Fibroblast of lung (primary cell): ENCODE measurements at regions not wholly inside any gene's neighbourhood (a gene's known extent, or its start where the extent isn't known, plus 50 kb on each side); places are given as distances from the start of the nearest gene placed in this dataset.

Experiments
- EZH2 ChIP-seq: IDR thresholded peaks from 2 replicates; pipeline ENCODE4 v1.5.1; 2012; ENCODE audit warnings: low read length, control low read depth, mild to moderate bottlenecking; ENCODE audit errors: missing control alignments
- TF ChIP-seq, protein P1 (sequence below), 2 donors: IDR thresholded peaks in 1 of 2; conservative IDR thresholded peaks in 1 of 2; 1 replicate in 1 of 2; 2 replicates in 1 of 2; pipeline ENCODE4 v1.5.1; 2011 to 2012; ENCODE audit warnings: low read length in 2 of 2, control low read depth in 1 of 2, inconsistent platforms in 1 of 2, low read depth in 1 of 2, mild to moderate bottlenecking in 1 of 2

DNA sequence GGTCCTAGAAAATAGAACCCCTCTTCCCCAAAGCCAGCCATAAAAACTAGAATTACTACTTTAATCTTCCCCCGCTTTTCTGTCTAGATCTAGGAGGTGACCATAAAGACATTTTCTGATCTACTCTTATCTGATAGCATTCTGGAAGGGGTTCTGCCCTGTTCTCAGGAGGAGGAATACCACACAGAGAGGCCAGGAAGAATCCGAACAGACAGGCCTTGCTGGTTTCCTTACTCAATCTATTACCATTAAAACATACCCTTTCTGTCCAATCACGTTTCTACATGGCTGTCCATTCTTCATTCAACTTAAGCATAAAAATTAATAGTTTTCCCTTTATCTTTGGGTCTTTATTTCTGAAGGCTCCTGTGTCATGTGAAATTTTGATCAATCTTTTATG is 198.7 kb downstream of the GPAT3 start:
- TF ChIP-seq, protein P1, sequence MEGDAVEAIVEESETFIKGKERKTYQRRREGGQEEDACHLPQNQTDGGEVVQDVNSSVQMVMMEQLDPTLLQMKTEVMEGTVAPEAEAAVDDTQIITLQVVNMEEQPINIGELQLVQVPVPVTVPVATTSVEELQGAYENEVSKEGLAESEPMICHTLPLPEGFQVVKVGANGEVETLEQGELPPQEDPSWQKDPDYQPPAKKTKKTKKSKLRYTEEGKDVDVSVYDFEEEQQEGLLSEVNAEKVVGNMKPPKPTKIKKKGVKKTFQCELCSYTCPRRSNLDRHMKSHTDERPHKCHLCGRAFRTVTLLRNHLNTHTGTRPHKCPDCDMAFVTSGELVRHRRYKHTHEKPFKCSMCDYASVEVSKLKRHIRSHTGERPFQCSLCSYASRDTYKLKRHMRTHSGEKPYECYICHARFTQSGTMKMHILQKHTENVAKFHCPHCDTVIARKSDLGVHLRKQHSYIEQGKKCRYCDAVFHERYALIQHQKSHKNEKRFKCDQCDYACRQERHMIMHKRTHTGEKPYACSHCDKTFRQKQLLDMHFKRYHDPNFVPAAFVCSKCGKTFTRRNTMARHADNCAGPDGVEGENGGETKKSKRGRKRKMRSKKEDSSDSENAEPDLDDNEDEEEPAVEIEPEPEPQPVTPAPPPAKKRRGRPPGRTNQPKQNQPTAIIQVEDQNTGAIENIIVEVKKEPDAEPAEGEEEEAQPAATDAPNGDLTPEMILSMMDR (conservative IDR thresholded peaks at IDR 0.05 in 1 of 2, IDR thresholded peaks at IDR 0.05 in 1 of 2; ENCODE audit: low read depth in 1 of 2, low read length in 2 of 2) = no peak
- TF ChIP-seq EZH2 = no peak
